Panc1 (cell line): ENCODE measurements at regions not wholly inside any gene's neighbourhood (a gene's known extent, or its start where the extent isn't known, plus 50 kb on each side); places are given as distances from the start of the nearest gene placed in this dataset.

Source experiments
- ATAC-seq: fragments of 200-7000 bp; cut with Tn5 transposase; 2 replicates; pipeline ENCODE4 v1.9.1; 2020; ENCODE audit warnings: mild to moderate bottlenecking, moderate library complexity
- BruUV-seq: library from RNA; stranded (reverse); fragments of 400-500 nt; replicated peaks from 2 replicates; lab custom pipeline; 2021; lab: Mats Ljungman, UMichigan
- CTCF ChIA-PET: fragments of 300-600 bp; sonication (Branson Sonifier 250); formaldehyde crosslinking; loops from one replicate; lab custom pipeline; 2022; ENCODE audit warnings: antibody characterized with exemption; lab: Charles Lee
- POLR2A ChIA-PET: fragments of 300-600 bp; sonication (Branson Sonifier 250); formaldehyde crosslinking; loops from one replicate; lab custom pipeline; 2022; ENCODE audit warnings: antibody characterized with exemption; lab: Charles Lee
- DNase-seq: peaks from one replicate; pipeline ENCODE4 v3.0.0-alpha.2; 2010; ENCODE audit warnings: low read depth, low spot score
- H3K27ac ChIP-seq: 2 replicates; pipeline ENCODE4 v1.5.1; 2011; ENCODE audit warnings: mild to moderate bottlenecking, low read length, inconsistent platforms
- H3K27me3 ChIP-seq: fragments of 200-500 bp; sonication (Bioruptor generic); 2 replicates; pipeline ENCODE4 v1.6.0; 2014; ENCODE audit warnings: low read length, inconsistent platforms; ENCODE audit not compliant: control insufficient read depth, insufficient read depth
- H3K36me3 ChIP-seq: fragments of 200-500 bp; sonication (Bioruptor generic); 2 replicates; pipeline ENCODE4 v1.5.1; 2014; ENCODE audit warnings: inconsistent platforms, mild to moderate bottlenecking, low read length, moderate library complexity; ENCODE audit not compliant: control insufficient read depth, insufficient read depth
- H3K4me1 ChIP-seq: 2 replicates; pipeline ENCODE4 v1.5.1; 2011; ENCODE audit warnings: inconsistent platforms, mild to moderate bottlenecking, low read length, moderate library complexity; ENCODE audit not compliant: control insufficient read depth, insufficient read depth
- H3K4me3 ChIP-seq, 2 experiments: 2 replicates each; pipeline ENCODE4 v1.5.1; 2011 to 2012; ENCODE audit warnings: low read depth in 2 of 2, low read length in 2 of 2, mild to moderate bottlenecking in 2 of 2, inconsistent platforms in 1 of 2, moderate library complexity in 1 of 2
- H3K9me3 ChIP-seq: fragments of 200-500 bp; sonication (Bioruptor generic); 2 replicates; pipeline ENCODE4 v1.5.1; 2014; ENCODE audit warnings: low read depth, mild to moderate bottlenecking, inconsistent platforms, low read length, moderate library complexity; ENCODE audit not compliant: control insufficient read depth, insufficient read depth
- POLR2AphosphoS5 ChIP-seq: IDR thresholded peaks from 2 replicates; pipeline ENCODE4 v1.6.1; 2012; ENCODE audit warnings: mild to moderate bottlenecking, low read depth, low read length, moderate library complexity
- REST ChIP-seq, 2 experiments: IDR thresholded peaks; 2 replicates each; pipeline ENCODE4 v1.6.1; 2011 to 2012; ENCODE audit warnings: low read depth in 2 of 2, control low read depth in 1 of 2, low read length in 1 of 2, mild to moderate bottlenecking in 1 of 2, moderate library complexity in 1 of 2; ENCODE audit not compliant: insufficient read depth in 1 of 2
- SIN3A ChIP-seq: IDR thresholded peaks from 2 replicates; pipeline ENCODE4 v1.6.1; 2012; ENCODE audit warnings: low read depth, mild to moderate bottlenecking, low read length, moderate library complexity, borderline replicate concordance; ENCODE audit not compliant: insufficient read depth
- TCF7L2 ChIP-seq: IDR thresholded peaks from 2 replicates; pipeline ENCODE4 v1.6.1; 2011; ENCODE audit warnings: mild to moderate bottlenecking, low read depth, low read length, inconsistent platforms
- in situ Hi-C: cut with HindIII; loops from 2 replicates; pipeline ENCODE4 v1.10.0; 2016; ENCODE audit warnings: low sequenced_read_pairs, low pct_unique_long_range_greater_than_20kb
- intact Hi-C: fragments of 100-400 bp; cut with micrococcal nuclease; formaldehyde crosslinking; loops from one replicate; pipeline ENCODE4 v1.10.0; 2022; ENCODE audit not compliant: unreplicated experiment
- TF ChIP-seq, protein P1 (sequence below): fragments of 450-650 bp; IDR thresholded peaks from 2 replicates; pipeline ENCODE4 v1.5.1; 2017; ENCODE audit warnings: mild to moderate bottlenecking

- ATAC-seq (no peak), DNase-seq (no peak)
- BruUV-seq = no TSS peak
- H3K27ac ChIP-seq = no peak overlapping the region
- no peaks in the 10 kb centered on the region for H3K9me3 ChIP-seq
- no peak overlapping the region for H3K4me3 ChIP-seq
- POLR2A ChIA-PET = interaction anchor here (0.7 kb wide), 1 partner anchor 266 kb away, joined by 16 read pairs; no protein-coding TSS in a partner anchor
- no peaks in the 10 kb centered on the region for H3K36me3 ChIP-seq
- H3K4me1 ChIP-seq = no peaks in the 10 kb centered on the region
- H3K27me3 ChIP-seq = no peaks in the 10 kb centered on the region
- in situ Hi-C loops (no loop called here), intact Hi-C loops (no loop called here)
- TF ChIP-seq REST (IDR thresholded peaks at IDR 0.05; ENCODE audit: insufficient read depth in 1 of 2, low read depth in 2 of 2, low read length in 1 of 2) (no peak), TCF7L2 (no peak), SIN3A (no peak), POLR2AphosphoS5 (no peak)
- TF ChIP-seq, protein P1, sequence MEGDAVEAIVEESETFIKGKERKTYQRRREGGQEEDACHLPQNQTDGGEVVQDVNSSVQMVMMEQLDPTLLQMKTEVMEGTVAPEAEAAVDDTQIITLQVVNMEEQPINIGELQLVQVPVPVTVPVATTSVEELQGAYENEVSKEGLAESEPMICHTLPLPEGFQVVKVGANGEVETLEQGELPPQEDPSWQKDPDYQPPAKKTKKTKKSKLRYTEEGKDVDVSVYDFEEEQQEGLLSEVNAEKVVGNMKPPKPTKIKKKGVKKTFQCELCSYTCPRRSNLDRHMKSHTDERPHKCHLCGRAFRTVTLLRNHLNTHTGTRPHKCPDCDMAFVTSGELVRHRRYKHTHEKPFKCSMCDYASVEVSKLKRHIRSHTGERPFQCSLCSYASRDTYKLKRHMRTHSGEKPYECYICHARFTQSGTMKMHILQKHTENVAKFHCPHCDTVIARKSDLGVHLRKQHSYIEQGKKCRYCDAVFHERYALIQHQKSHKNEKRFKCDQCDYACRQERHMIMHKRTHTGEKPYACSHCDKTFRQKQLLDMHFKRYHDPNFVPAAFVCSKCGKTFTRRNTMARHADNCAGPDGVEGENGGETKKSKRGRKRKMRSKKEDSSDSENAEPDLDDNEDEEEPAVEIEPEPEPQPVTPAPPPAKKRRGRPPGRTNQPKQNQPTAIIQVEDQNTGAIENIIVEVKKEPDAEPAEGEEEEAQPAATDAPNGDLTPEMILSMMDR = no peak
- CTCF ChIA-PET = interaction anchor here (0.7 kb wide), 1 partner anchor 159 kb away, joined by 6 read pairs; no protein-coding TSS in a partner anchor
Measured at GRCh38 chr13:110822669-110822945, 92.3 kb downstream of the ANKRD10 start.

- intact Hi-C loops = no loop called here
- no peaks in the 10 kb centered on the region for H3K27me3 ChIP-seq
- H3K4me3 ChIP-seq = no peak overlapping the region
- H3K4me1 ChIP-seq = no peaks in the 10 kb centered on the region
- POLR2A ChIA-PET = no interaction called here
- no peak for TF ChIP-seq REST (IDR thresholded peaks at IDR 0.05; ENCODE audit: insufficient read depth in 1 of 2, low read depth in 2 of 2, low read length in 1 of 2)
- TF ChIP-seq, protein P1 = no peak
- TF ChIP-seq TCF7L2 = no peak
- no peak for TF ChIP-seq SIN3A
- TF ChIP-seq POLR2AphosphoS5 = no peak
- no peaks in the 10 kb centered on the region for H3K9me3 ChIP-seq
- no peak for ATAC-seq
- in situ Hi-C loops = no loop called here
- no TSS peak for BruUV-seq
- CTCF ChIA-PET = no interaction called here
- no peak overlapping the region for H3K27ac ChIP-seq
- H3K36me3 ChIP-seq = no peaks in the 10 kb centered on the region
- no peak for DNase-seq
Measured at GRCh38 chr13:110824702-110825300, 90.1 kb downstream of the ANKRD10 start.
